ENCODE measurements at regions not wholly inside any gene's neighbourhood (a gene's known extent, or its start where the extent isn't known, plus 50 kb on each side); places are given as distances from the start of the nearest gene placed in this dataset.
A peak's percentile ranks its signal among the peaks of the same experiment; 100 is the strongest.
"Not testable (repeated sequence)": the region's sequence is repeated elsewhere in the genome, so short reads cannot be mapped to it uniquely, and the experiment has no call there.

- not testable (repeated sequence) for H3K4me3 Mint-ChIP-seq, H3K36me3 Mint-ChIP-seq, H3K9me3 Mint-ChIP-seq, H3K4me1 Mint-ChIP-seq, H3K27ac Mint-ChIP-seq, H3K27me3 Mint-ChIP-seq
Measured at GRCh38 chr21:25531538-25532250, 75.6 kb downstream of the MRPL39 start.

- H3K36me3 Mint-ChIP-seq, result peaks cover 1% of the 10 kb centered on the region
- no peak overlapping the region for H3K27ac Mint-ChIP-seq
- no peaks in the 10 kb centered on the region for H3K4me1 Mint-ChIP-seq
- H3K9me3 Mint-ChIP-seq, result peaks cover 0 to 3% (median 0%) of the 10 kb centered on the region in 3 donors
- H3K4me3 Mint-ChIP-seq, result no peak overlapping the region
- no peaks in the 10 kb centered on the region for H3K27me3 Mint-ChIP-seq
Measured at GRCh38 chr21:25528515-25528914, 78.8 kb downstream of the MRPL39 start.

- no peak overlapping the region for H3K4me3 Mint-ChIP-seq
- H3K27ac Mint-ChIP-seq, result no peak overlapping the region
- peaks cover 3% of the 10 kb centered on the region for H3K36me3 Mint-ChIP-seq
- H3K27me3 Mint-ChIP-seq, result no peaks in the 10 kb centered on the region
- no peaks in the 10 kb centered on the region for H3K4me1 Mint-ChIP-seq
- peaks cover 0 to 4% (median 0%) of the 10 kb centered on the region in 3 donors for H3K9me3 Mint-ChIP-seq
Measured at GRCh38 chr21:25518491-25518911, 88.8 kb downstream of the MRPL39 start.

GRCh38 chr21:25515484-25516405, 91.5 kb downstream of the MRPL39 start:
- peaks cover 3 to 8% (median 8%) of the 10 kb centered on the region in 3 donors for H3K4me1 Mint-ChIP-seq
- H3K27ac Mint-ChIP-seq, result no peak overlapping the region
- peaks cover 0 to 4% (median 0%) of the 10 kb centered on the region in 3 donors for H3K9me3 Mint-ChIP-seq
- no peak overlapping the region for H3K4me3 Mint-ChIP-seq
- no peaks in the 10 kb centered on the region for H3K36me3 Mint-ChIP-seq
- no peaks in the 10 kb centered on the region for H3K27me3 Mint-ChIP-seq

GRCh38 chr21:25513810-25514209, 93.5 kb downstream of the MRPL39 start:
- Mint-ChIP-seq H3K27me3 (no peaks in the 10 kb centered on the region), H3K4me1 (peaks cover 4 to 15% (median 14%) of the 10 kb centered on the region in 3 donors), H3K9me3 (no peaks in the 10 kb centered on the region), H3K36me3 (no peaks in the 10 kb centered on the region), H3K27ac (no peak overlapping the region), H3K4me3 (no peak overlapping the region)

- Mint-ChIP-seq H3K4me3 (no peak overlapping the region), H3K9me3 (no peaks in the 10 kb centered on the region), H3K27me3 (no peaks in the 10 kb centered on the region), H3K36me3 (no peaks in the 10 kb centered on the region), H3K4me1 (peaks cover 4 to 15% (median 14%) of the 10 kb centered on the region in 3 donors), H3K27ac (no peak overlapping the region)
Measured at GRCh38 chr21:25512095-25513081, 94.9 kb downstream of the MRPL39 start.

- H3K27ac Mint-ChIP-seq, result no peak overlapping the region
- no peaks in the 10 kb centered on the region for H3K36me3 Mint-ChIP-seq
- peaks cover 4 to 22% (median 19%) of the 10 kb centered on the region in 3 donors for H3K4me1 Mint-ChIP-seq
- no peaks in the 10 kb centered on the region for H3K9me3 Mint-ChIP-seq
- peak overlapping the region in 2 of 4 donors; percentile 1 to 50 for H3K4me3 Mint-ChIP-seq
- H3K27me3 Mint-ChIP-seq, result no peaks in the 10 kb centered on the region
Measured at GRCh38 chr21:25509862-25510261, 97.4 kb downstream of the MRPL39 start.

GRCh38 chr21:25508364-25508763, 98.9 kb downstream of the MRPL39 start:
- Mint-ChIP-seq H3K36me3 (peaks cover 5% of the 10 kb centered on the region), H3K27ac (no peak overlapping the region), H3K27me3 (no peaks in the 10 kb centered on the region), H3K4me3 (peak overlapping the region in 1 of 4 donors; percentile 63), H3K4me1 (peaks cover 4 to 22% (median 20%) of the 10 kb centered on the region in 3 donors), H3K9me3 (peaks cover 0 to 2% (median 0%) of the 10 kb centered on the region in 3 donors)

- Mint-ChIP-seq H3K27ac (no peak overlapping the region), H3K4me3 (no peak overlapping the region), H3K36me3 (peaks cover 5% of the 10 kb centered on the region), H3K27me3 (no peaks in the 10 kb centered on the region), H3K4me1 (peaks cover 4 to 22% (median 21%) of the 10 kb centered on the region in 3 donors), H3K9me3 (peaks cover 0 to 2% (median 0%) of the 10 kb centered on the region in 3 donors)
Measured at GRCh38 chr21:25507522-25507921, 99.8 kb downstream of the MRPL39 start.

- Mint-ChIP-seq H3K4me3 (no peak overlapping the region), H3K27me3 (no peaks in the 10 kb centered on the region), H3K9me3 (peaks cover 0 to 2% (median 2%) of the 10 kb centered on the region in 3 donors)
Measured at GRCh38 chr21:25506887-25507286, 100.4 kb downstream of the MRPL39 start.

GRCh38 chr21:25506261-25506660, 101.0 kb downstream of the MRPL39 start:
- H3K4me1 Mint-ChIP-seq, result peaks cover 12 to 24% (median 23%) of the 10 kb centered on the region in 3 donors
- H3K4me3 Mint-ChIP-seq, result no peak overlapping the region
- H3K36me3 Mint-ChIP-seq, result peaks cover 9% of the 10 kb centered on the region
- H3K27ac Mint-ChIP-seq, result no peak overlapping the region
- peaks cover 0 to 2% (median 2%) of the 10 kb centered on the region in 3 donors for H3K9me3 Mint-ChIP-seq
- H3K27me3 Mint-ChIP-seq, result no peaks in the 10 kb centered on the region

More at GRCh38 chr21:25506887-25507286, 100.4 kb downstream of the MRPL39 start:
- H3K4me1 Mint-ChIP-seq, result peaks cover 7 to 21% (median 19%) of the 10 kb centered on the region in 3 donors
- H3K27ac Mint-ChIP-seq, result no peak overlapping the region
- H3K36me3 Mint-ChIP-seq, result peaks cover 8% of the 10 kb centered on the region

GRCh38 chr21:25503981-25504380, 103.3 kb downstream of the MRPL39 start:
- H3K4me1 Mint-ChIP-seq, result peaks cover 8 to 22% (median 16%) of the 10 kb centered on the region in 3 donors
- H3K36me3 Mint-ChIP-seq, result peaks cover 9% of the 10 kb centered on the region
- no peak overlapping the region for H3K27ac Mint-ChIP-seq
- no peaks in the 10 kb centered on the region for H3K27me3 Mint-ChIP-seq
- H3K9me3 Mint-ChIP-seq, result peaks cover 2 to 4% (median 3%) of the 10 kb centered on the region in 3 donors
- no peak overlapping the region for H3K4me3 Mint-ChIP-seq

- Mint-ChIP-seq H3K9me3 (peaks cover 2 to 7% (median 4%) of the 10 kb centered on the region in 3 donors), H3K4me1 (peaks cover 8 to 22% (median 16%) of the 10 kb centered on the region in 3 donors), H3K4me3 (peak overlapping the region in 1 of 4 donors; percentile 83), H3K27me3 (no peaks in the 10 kb centered on the region), H3K36me3 (peaks cover 9% of the 10 kb centered on the region), H3K27ac (peak overlapping the region in 1 of 3 donors; percentile 87)
Measured at GRCh38 chr21:25501996-25502665, 105.2 kb downstream of the MRPL39 start.

GRCh38 chr21:25501462-25501861, 105.8 kb downstream of the MRPL39 start:
- no peaks in the 10 kb centered on the region for H3K27me3 Mint-ChIP-seq
- H3K4me1 Mint-ChIP-seq, result peaks cover 8 to 22% (median 16%) of the 10 kb centered on the region in 3 donors
- peak overlapping the region in 1 of 4 donors; percentile 83 for H3K4me3 Mint-ChIP-seq
- H3K27ac Mint-ChIP-seq, result no peak overlapping the region
- peaks cover 2 to 7% (median 4%) of the 10 kb centered on the region in 3 donors for H3K9me3 Mint-ChIP-seq
- peaks cover 9% of the 10 kb centered on the region for H3K36me3 Mint-ChIP-seq

All from IgD-negative memory B cell (primary cell).